ENCODE measurements at regions not wholly inside any gene's neighbourhood (a gene's known extent, or its start where the extent isn't known, plus 50 kb on each side); places are given as distances from the start of the nearest gene placed in this dataset.

DNA sequence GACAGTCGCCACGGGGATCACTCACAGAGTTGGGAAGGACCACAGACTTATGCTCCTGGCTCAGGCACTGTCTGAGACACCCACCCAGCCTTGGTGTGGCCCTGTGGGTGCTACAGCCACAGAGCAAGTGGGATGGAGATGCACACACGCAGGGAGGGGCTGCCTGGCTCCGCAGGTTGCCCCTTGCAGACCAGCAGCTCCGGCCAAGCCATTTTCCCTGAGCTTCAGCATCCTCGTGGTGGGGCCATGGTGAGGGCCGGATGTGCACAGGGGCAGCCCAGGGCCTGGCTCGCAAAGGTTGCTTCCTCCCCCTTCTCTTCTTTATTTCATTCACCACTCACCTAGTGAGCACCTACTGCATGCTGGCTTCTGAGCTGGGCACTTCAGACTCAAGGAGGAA lies 55.4 kb upstream of the GRIP2 start (continued):
- TF ChIP-seq ZNF274 (IDR thresholded peaks at IDR 0.05; ENCODE audit: borderline replicate concordance, extremely low read depth, low read length) (no peak), RNF2 (IDR thresholded peaks at IDR 0.05; ENCODE audit: borderline replicate concordance, low read depth, low read length, missing control alignments, poor library complexity, severe bottlenecking) (no peak), SRF (IDR thresholded peaks at IDR 0.05; ENCODE audit: low read depth, low read length) (no peak)

Measured in H1 (cell line).